ENCODE measurements at regions not wholly inside any gene's neighbourhood (a gene's known extent, or its start where the extent isn't known, plus 50 kb on each side); places are given as distances from the start of the nearest gene placed in this dataset.

DNA sequence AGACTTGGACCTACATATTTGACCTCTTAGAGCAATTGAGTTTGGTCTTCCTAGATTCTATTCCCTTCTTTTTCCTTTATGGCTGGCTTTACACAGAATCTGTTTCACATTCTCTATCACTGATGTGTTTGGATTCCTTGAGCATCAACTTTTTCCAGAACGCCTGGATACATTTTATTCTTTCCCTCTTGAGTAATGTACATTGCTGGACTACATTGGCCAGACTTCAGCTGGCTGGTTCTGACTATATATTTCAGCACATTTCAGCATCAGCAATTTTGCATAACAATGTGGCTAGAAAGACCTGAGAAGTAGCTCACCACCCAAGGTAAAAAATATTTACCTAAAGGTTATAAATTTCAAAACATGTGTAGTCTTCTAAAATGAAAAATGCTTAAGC is 2198.2 kb upstream of the RAG2 start:
- no peak for TF ChIP-seq SIN3A (IDR thresholded peaks at IDR 0.05; ENCODE audit: low read depth)
- TF ChIP-seq ELF1 (IDR thresholded peaks at IDR 0.05; ENCODE audit: borderline replicate concordance, low read depth), result no peak
- no peak for TF ChIP-seq POLR2AphosphoS5 (IDR thresholded peaks at IDR 0.05; ENCODE audit: low read depth, low read length)
- TF ChIP-seq, protein P1, sequence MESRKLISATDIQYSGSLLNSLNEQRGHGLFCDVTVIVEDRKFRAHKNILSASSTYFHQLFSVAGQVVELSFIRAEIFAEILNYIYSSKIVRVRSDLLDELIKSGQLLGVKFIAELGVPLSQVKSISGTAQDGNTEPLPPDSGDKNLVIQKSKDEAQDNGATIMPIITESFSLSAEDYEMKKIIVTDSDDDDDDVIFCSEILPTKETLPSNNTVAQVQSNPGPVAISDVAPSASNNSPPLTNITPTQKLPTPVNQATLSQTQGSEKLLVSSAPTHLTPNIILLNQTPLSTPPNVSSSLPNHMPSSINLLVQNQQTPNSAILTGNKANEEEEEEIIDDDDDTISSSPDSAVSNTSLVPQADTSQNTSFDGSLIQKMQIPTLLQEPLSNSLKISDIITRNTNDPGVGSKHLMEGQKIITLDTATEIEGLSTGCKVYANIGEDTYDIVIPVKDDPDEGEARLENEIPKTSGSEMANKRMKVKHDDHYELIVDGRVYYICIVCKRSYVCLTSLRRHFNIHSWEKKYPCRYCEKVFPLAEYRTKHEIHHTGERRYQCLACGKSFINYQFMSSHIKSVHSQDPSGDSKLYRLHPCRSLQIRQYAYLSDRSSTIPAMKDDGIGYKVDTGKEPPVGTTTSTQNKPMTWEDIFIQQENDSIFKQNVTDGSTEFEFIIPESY (IDR thresholded peaks at IDR 0.05; ENCODE audit: extremely low read depth, insufficient replicate concordance, low read length), result no peak
- no peak for TF ChIP-seq RAD21 (IDR thresholded peaks at IDR 0.05; ENCODE audit: low read depth)
- no peak for TF ChIP-seq YY1 (IDR thresholded peaks at IDR 0.05; ENCODE audit: extremely low read depth, insufficient replicate concordance, low read depth, low read length)
- no peak for TF ChIP-seq ZFX (IDR thresholded peaks at IDR 0.05)
- TF ChIP-seq SP1 (IDR thresholded peaks at IDR 0.05; ENCODE audit: low read depth), result no peak
- no peak for TF ChIP-seq EGR1 (IDR thresholded peaks at IDR 0.05; ENCODE audit: low read depth)
- TF ChIP-seq, protein P2, sequence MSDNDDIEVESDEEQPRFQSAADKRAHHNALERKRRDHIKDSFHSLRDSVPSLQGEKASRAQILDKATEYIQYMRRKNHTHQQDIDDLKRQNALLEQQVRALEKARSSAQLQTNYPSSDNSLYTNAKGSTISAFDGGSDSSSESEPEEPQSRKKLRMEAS (IDR thresholded peaks at IDR 0.05), result no peak
- no peak for TF ChIP-seq EZH2 (IDR thresholded peaks at IDR 0.05)
- no peak for TF ChIP-seq POLR2A (IDR thresholded peaks at IDR 0.05; ENCODE audit: borderline replicate concordance, extremely low read depth, insufficient read depth, insufficient read length)
- no peak for TF ChIP-seq TCF7L2 (IDR thresholded peaks at IDR 0.05; ENCODE audit: borderline replicate concordance, extremely low read depth, insufficient read depth, insufficient read length)
- TF ChIP-seq, protein P3, sequence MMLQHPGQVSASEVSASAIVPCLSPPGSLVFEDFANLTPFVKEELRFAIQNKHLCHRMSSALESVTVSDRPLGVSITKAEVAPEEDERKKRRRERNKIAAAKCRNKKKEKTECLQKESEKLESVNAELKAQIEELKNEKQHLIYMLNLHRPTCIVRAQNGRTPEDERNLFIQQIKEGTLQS (IDR thresholded peaks at IDR 0.05), result no peak
- RAD21 ChIA-PET (ENCODE audit: low non-redundant PET in 1 of 2, low total read pairs in 2 of 2, uncharacterized antibody in 2 of 2, unreplicated experiment in 2 of 2), result no interaction called here
- POLR2A ChIA-PET, result no interaction called here
- no peaks in the 10 kb centered on the region for H3K79me2 ChIP-seq (ENCODE audit: insufficient read depth, low read length)
- DNase-seq (ENCODE audit: low read depth, low spot score) (no peak), ATAC-seq (no peak)
- H3K4me1 ChIP-seq (ENCODE audit: control insufficient read depth in 1 of 2, insufficient read depth in 2 of 2, low read length in 2 of 2), result no peaks in the 10 kb centered on the region
- no peak overlapping the region for H3K4me3 ChIP-seq (replicated peaks in 1 of 2; ENCODE audit: low read depth in 1 of 2, low read length in 2 of 2)
- H3K27ac ChIP-seq (ENCODE audit: low read depth, low read length), result no peak overlapping the region
- H4K20me1 ChIP-seq (ENCODE audit: insufficient read depth), result no peaks in the 10 kb centered on the region
- H2AFZ ChIP-seq (ENCODE audit: low read depth, low read length, poor library complexity, severe bottlenecking), result no peak overlapping the region
- H3K9me2 ChIP-seq (ENCODE audit: insufficient read depth), result no peaks in the 10 kb centered on the region
- BruUV-seq (replicated peaks), result no TSS peak
- no peak overlapping the region for H3K9ac ChIP-seq (ENCODE audit: low read length)
- CTCF ChIA-PET, result no interaction called here
- H3K4me2 ChIP-seq (ENCODE audit: low read length), result no peak overlapping the region
- H3K27me3 ChIP-seq (ENCODE audit: insufficient read depth, low read length), result no peaks in the 10 kb centered on the region
- peaks cover 0 to 2% of the 10 kb centered on the region in 2 experiments; a peak in 1 of 4 replicates for H3K9me3 ChIP-seq (ENCODE audit: control insufficient read depth in 1 of 2, insufficient read depth in 1 of 2, low read depth in 1 of 2, low read length in 2 of 2)
- no peaks in the 10 kb centered on the region for H3K36me3 ChIP-seq (ENCODE audit: control insufficient read depth in 1 of 2, insufficient read depth in 2 of 2, low read length in 2 of 2)
- intact Hi-C loops (cut with micrococcal nuclease), result loop anchor here (10.0 kb wide), 1 partner anchor 1851 kb away; no protein-coding TSS in a partner anchor
